A549 (cell line): ENCODE measurements at regions not wholly inside any gene's neighbourhood (a gene's known extent, or its start where the extent isn't known, plus 50 kb on each side); places are given as distances from the start of the nearest gene placed in this dataset.

Source experiments
- CTCF ChIP-seq: fragments of >200 bp; sonication (Bioruptor Twin); formaldehyde crosslinking; IDR thresholded peaks from 3 replicates; pipeline ENCODE4 v1.5.1; 2016
- EP300 ChIP-seq, 2 experiments: fragments of >200 bp; sonication (Bioruptor Twin); formaldehyde crosslinking; IDR thresholded peaks; 2 replicates in 1 of 2; 3 replicates in 1 of 2; pipeline ENCODE4 v1.6.1; 2016 to 2017
- HES2 ChIP-seq: fragments of >200 bp; sonication (Bioruptor Twin); formaldehyde crosslinking; IDR thresholded peaks from 2 replicates; pipeline ENCODE4 v1.6.1; 2016
- JUN ChIP-seq, 2 experiments: fragments of >200 bp; sonication (Bioruptor Twin); formaldehyde crosslinking; IDR thresholded peaks; 2 replicates in 1 of 2; 3 replicates in 1 of 2; pipeline ENCODE4 v1.6.1; 2016 to 2017
- MAX ChIP-seq: IDR thresholded peaks from 2 replicates; pipeline ENCODE4 v1.6.1; 2012
- PBX3 ChIP-seq: IDR thresholded peaks from 2 replicates; pipeline ENCODE4 v1.6.1; 2012
- POLR2A ChIP-seq: IDR thresholded peaks from 2 replicates; pipeline ENCODE4 v1.6.1; 2012; ENCODE audit warnings: mild to moderate bottlenecking, low read length
- POLR2AphosphoS2 ChIP-seq: conservative IDR thresholded peaks from 2 replicates; pipeline ENCODE4 v1.6.1; 2012; ENCODE audit warnings: low read length, improper control_type of control experiment, inconsistent platforms
- TP53 ChIP-seq: fragments of 250-450 bp; sonication (Bioruptor Pico); IDR thresholded peaks from 2 replicates; pipeline ENCODE4 v1.5.0; 2021; ENCODE audit warnings: mild to moderate bottlenecking, moderate library complexity
- TF ChIP-seq, protein P1 (sequence below): fragments of 150-350 bp; IDR thresholded peaks from 2 replicates; pipeline ENCODE4 v1.6.1; 2014; ENCODE audit warnings: low read depth, mild to moderate bottlenecking, low read length
- TF ChIP-seq, protein P2 (sequence below): fragments of 450-650 bp; IDR thresholded peaks from 2 replicates; pipeline ENCODE4 v1.6.1; 2014; ENCODE audit warnings: antibody characterized with exemption

DNA sequence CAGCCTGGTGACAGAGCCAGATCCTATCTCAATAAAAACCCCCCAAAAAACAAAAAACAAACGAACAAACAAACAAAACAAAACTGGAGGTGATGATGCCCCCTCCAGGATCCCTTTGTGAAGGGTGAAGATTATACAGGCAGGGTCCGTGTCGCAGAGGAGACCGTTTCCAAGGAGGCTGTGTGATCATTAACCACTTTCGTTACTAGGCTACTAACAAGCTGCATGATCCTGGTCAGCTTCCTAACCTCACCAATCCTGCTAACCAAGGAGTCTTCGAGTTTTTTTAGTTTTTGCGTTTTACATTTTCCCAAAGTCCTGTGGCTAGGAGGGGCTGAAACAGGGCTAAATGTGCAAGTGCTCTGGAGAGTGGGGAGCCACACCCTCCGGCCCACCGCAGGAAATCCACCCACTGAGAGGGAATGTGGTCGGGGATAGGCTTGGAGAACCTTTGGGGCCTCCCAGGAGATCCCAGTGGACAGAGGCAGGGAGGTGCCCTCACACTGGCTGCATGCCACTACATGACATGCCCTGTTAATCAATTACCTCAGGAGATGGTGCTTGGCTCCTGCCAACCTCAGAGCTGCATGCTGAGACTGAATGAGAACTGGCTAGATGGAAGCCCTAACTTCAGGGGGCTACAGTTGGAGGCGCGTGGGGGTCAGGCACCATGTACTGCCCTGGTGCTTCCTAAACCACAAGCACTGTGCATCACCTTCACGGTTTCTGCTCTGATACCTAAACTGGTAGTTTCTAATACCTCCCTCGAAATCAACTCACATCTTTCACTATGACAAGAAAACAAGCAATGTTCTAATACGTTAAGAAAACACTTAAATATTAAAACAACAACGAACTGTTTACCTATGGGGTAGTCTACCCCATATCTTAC lies 67.5 kb upstream of the RGPD5 start:
- TF ChIP-seq CTCF (no peak), JUN (IDR thresholded peaks at IDR 0.05) (no peak), POLR2A (no peak), EP300 (IDR thresholded peaks at IDR 0.05) (no peak), MAX (no peak), POLR2AphosphoS2 (no peak), PBX3 (no peak), TP53 (CRISPR knock-in tag) (no peak), HES2 (no peak)
- TF ChIP-seq, protein P1, sequence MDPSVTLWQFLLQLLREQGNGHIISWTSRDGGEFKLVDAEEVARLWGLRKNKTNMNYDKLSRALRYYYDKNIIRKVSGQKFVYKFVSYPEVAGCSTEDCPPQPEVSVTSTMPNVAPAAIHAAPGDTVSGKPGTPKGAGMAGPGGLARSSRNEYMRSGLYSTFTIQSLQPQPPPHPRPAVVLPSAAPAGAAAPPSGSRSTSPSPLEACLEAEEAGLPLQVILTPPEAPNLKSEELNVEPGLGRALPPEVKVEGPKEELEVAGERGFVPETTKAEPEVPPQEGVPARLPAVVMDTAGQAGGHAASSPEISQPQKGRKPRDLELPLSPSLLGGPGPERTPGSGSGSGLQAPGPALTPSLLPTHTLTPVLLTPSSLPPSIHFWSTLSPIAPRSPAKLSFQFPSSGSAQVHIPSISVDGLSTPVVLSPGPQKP = no peak
- TF ChIP-seq, protein P2, sequence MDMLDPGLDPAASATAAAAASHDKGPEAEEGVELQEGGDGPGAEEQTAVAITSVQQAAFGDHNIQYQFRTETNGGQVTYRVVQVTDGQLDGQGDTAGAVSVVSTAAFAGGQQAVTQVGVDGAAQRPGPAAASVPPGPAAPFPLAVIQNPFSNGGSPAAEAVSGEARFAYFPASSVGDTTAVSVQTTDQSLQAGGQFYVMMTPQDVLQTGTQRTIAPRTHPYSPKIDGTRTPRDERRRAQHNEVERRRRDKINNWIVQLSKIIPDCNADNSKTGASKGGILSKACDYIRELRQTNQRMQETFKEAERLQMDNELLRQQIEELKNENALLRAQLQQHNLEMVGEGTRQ = no peak
